ENCODE measurements at regions not wholly inside any gene's neighbourhood (a gene's known extent, or its start where the extent isn't known, plus 50 kb on each side); places are given as distances from the start of the nearest gene placed in this dataset.

- DNase-seq = no peak
These were observed 170.3 kb downstream of the ZPLD1 start for GRCh38 chr3:102605153-102605552.

DNA sequence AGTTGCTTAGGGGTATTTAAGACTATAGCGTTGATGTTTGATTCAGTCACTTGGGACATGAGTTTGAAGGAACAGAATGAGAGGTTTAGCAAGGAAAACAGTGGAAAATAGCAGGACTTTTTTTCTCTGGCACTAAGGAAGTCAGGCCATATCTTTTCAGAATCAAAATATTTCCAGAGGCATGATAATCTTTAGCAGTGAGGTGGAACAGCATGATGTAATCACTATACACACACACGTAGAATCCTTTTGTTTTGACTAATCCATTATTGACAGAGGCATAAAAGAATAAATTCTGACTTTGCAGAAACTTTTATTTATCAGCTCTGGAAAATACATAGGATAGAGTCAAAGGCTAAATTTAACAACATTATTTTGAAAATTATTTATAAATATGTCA is 174.1 kb downstream of the ZPLD1 start:
- DNase-seq = no peak

DNA sequence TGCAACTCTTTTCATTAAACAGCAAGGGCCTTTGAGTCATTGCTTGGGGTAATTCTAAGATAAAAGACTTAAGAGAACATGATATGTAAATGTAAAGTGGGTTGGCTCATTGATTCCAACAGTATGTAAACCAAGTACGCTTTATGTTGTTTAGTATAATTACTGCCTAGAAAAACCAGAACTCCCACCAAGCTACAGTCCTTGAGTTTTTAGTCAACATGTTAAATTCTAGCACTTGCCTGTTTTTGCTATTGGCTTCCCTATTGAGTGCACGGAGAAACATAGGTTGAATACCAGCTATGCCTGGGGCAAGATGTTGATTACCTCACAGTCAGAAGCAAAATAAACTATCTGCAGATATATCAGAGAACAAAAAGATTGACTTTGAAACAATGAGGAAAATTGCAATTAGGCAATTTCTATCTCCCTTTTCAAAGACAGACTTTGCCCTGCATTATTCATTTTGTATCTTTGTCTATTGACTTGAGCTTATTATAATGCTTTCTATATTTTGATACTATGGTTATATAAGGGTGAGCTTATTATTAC is 179.3 kb downstream of the ZPLD1 start:
- DNase-seq = no peak

GRCh38 chr3:102614585-102614984 is 179.8 kb downstream of the ZPLD1 start:
- DNase-seq = no peak

GRCh38 chr3:102617381-102617780 is 182.6 kb downstream of the ZPLD1 start:
- DNase-seq = no peak

- DNase-seq = no peak
These were observed 184.5 kb downstream of the ZPLD1 start for GRCh38 chr3:102619361-102619760.

DNA sequence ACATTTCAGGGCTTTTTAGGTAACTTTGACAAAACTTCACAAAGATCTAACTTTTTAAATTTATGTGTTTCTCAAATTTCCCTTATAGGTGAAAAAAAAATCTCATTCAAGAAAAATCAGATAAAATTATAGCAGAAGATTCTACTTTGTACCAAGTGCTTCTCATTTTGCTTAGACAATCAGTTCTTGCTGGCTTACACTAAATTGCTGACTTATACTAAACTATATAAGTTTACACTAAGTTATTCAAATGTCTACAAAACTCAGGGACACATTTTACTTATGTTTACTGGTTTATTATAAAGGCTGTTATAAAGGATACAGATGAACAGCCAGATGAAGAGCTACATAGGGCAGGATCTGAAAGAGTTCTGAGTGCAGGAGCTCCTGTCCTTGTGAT is 195.1 kb downstream of the ZPLD1 start:
- no peak for DNase-seq

GRCh38 chr3:102630531-102630930 is 195.7 kb downstream of the ZPLD1 start:
- no peak for DNase-seq

DNA sequence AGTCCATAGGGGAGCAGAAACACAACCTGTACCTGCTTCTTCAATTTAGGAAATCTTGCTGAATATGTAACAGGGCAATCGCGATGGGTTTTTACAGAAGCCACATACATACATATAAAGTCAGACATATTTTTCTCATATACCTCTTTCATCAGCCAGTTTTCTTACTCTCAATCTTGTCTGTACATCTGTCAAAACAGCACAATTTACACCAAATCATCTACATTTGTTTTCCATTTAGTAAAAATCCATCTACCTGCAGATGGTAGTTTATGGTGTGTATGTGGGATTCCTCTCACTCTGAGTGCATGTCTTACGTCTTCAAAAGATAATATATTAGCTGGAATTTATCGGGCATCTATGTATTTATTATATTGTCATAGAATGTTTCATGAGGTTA is 208.7 kb downstream of the ZPLD1 start:
- no peak for DNase-seq

- no peak for DNase-seq
These were observed 211.7 kb downstream of the ZPLD1 start for GRCh38 chr3:102646557-102646956.

DNA sequence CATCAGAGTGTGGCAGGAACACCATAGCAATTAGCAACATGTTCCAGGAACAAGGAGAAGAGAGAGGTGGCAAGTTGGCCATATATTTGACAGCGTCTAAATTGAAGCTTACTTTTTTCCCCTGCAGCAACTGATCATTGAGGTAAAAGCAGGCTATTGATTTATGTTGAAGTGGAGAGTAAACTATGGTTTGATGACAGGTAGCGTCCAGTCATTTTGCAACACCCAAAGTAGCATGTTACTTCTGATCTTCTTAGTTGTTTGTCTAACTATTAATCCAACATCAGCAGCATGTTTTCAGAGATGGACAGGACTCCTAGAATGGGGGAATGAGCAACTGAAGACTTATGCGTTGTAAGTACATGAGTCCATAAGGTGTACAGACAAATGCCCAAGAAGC is 225.8 kb downstream of the ZPLD1 start:
- DNase-seq = no peak

GRCh38 chr3:102661707-102662497 is 227.1 kb downstream of the ZPLD1 start:
- no peak for DNase-seq

DNA sequence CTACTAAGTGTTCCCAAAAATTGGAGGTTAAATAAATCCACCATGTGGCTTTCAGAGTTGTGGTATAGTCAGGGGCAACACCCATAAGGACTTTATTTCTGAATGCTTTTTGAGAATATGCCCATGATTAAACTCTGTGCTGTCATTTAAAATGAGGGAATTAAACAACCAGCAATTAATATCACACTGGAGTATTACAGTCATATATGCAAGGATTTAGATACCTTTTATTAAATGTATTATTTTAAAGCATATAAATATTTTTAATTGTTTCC is 227.6 kb downstream of the ZPLD1 start:
- no peak for DNase-seq

GRCh38 chr3:102664126-102664525 is 229.3 kb downstream of the ZPLD1 start:
- no peak for DNase-seq

- DNase-seq = no peak
These were observed 230.4 kb downstream of the ZPLD1 start for GRCh38 chr3:102665183-102665582.

DNA sequence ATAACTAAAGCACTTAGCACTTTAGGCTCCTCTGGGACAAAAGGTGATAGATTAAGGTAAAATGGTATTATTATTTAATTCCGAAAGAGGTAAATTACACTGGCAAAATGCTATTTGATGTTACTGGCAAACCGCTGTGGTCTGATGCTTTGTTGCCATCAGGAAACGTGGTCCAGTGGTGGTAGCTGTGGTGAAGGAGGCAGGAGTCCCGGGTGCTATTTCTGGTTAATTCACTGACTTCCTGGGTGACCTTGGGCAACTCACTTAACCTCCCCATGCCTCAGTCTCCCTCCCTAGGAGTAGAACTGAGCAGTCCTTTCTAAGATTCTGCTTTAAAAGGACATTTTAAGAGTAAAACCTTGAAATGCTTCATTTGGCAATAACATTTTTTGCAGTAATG is 233.4 kb downstream of the ZPLD1 start:
- no peak for DNase-seq

DNA sequence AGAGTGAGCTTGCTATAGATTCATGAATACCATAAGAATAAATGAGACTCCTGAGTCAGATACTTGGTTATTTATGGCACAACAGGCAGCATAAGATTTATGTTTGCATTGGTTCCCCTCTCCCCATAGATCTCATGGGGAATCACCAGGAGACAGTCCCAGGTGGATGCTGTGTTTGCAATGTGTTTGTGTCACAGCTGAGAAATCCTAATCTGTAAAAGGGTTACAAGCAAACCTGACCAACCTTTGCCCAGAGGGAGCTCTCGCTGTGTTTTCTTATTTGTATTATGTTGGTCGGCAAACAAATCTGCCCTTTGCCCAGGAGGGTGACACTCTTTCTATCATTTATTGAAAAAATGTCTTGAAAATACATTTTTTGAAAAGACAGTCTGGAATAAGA is 236.2 kb downstream of the ZPLD1 start:
- no peak for DNase-seq

DNA sequence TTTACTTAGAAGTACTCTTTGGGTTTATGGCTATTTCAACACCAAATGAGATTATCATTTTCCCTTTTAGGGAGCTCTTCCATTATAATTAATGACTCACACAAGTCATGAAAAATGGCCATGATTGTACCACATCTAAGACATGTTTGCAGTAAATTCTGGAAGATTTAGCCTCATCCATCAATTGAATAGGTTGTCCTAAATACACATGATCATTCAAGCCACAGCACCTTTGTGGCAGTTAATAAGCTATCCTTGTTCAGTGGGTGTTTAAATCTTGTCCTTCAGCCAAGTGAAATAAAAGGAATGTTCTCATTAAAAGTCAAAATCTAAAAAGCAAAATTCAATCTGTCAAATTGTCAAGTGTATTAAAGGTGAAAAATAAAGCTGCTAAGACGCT is 237.5 kb downstream of the ZPLD1 start:
- DNase-seq = no peak

- DNase-seq = peak; percentile 64
These were observed 238.7 kb downstream of the ZPLD1 start for GRCh38 chr3:102673271-102674115.

DNA sequence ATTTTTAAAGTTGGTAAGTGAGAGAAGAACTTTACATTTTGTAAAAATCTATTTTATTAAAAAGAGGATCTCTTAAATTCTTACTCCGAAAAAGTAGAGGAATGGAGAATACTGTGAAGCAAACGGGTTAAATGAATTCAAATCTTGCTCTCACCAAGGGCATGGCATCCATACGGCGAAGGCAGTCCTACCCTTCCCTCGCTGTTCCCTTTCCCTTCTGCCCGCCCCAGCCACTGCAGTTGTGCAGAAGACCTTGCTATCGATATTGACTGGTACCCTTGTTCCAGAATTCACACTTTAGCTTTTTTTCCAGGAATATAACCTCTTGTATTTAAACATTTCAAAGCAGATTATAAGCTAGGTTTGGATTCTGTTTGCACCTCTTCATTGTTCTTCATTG is 239.5 kb downstream of the ZPLD1 start:
- no peak for DNase-seq

DNA sequence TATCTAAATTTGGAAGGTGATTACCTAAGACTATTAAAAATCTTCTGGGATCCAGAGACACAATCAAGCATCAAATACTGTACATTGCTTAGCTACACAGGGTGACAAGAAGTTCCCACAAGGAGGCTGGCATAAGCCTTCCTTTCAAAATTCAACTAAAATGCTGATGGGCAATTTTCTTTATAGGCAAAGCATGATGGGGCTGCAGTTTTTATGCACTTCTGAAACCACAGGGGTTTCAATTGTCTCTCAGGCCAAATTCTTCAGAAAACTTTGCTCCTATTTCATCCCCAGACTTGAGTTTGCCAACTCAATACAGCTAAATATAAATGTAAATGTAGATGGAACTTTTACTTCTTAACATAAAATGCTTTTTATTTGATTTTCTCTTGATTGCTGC is 241.6 kb downstream of the ZPLD1 start:
- no peak for DNase-seq

DNA sequence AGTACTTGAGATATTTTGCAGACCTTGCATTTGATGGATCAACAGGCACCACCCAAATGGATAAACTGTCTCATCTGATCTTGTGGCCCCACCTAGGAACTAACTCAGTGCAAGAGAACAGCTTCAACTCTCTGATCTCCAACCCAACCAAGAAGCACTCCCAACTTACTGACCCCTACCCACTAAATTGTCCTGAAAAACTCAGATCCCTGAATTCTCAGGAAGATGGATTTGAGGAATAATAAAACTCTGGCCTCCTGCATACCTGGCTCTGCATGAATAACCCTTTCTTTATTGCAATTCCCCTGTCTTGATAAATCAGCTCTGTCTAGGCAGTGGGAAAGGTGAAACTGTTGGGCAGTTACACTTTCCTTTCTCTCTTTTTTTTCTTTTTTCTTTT is 247.9 kb downstream of the ZPLD1 start:
- DNase-seq = no peak

- no peak for DNase-seq
These were observed 252.0 kb downstream of the ZPLD1 start for GRCh38 chr3:102686792-102687191.

GRCh38 chr3:102687851-102688555 is 253.2 kb downstream of the ZPLD1 start:
- no peak for DNase-seq
